ENCODE measurements at regions not wholly inside any gene's neighbourhood (a gene's known extent, or its start where the extent isn't known, plus 50 kb on each side); places are given as distances from the start of the nearest gene placed in this dataset.

GRCh38 chr5:148776261-148776660 is 50.1 kb upstream of the ADRB2 start:
- TF ChIP-seq SUZ12 (IDR thresholded peaks at IDR 0.05; ENCODE audit: extremely low read depth, insufficient read depth, insufficient read length) (no peak), ZNF274 (IDR thresholded peaks at IDR 0.05; ENCODE audit: low read depth, low read length) (no peak)

Measured in NT2/D1 (cell line).